Fibroblast of peridontal ligament (primary cell): ENCODE measurements at regions not wholly inside any gene's neighbourhood (a gene's known extent, or its start where the extent isn't known, plus 50 kb on each side); places are given as distances from the start of the nearest gene placed in this dataset.

ENCODE experiments used
- DNase-seq: peaks from one replicate; pipeline ENCODE4 v3.0.0-alpha.2; 2010; ENCODE audit errors: extremely low read depth

DNA sequence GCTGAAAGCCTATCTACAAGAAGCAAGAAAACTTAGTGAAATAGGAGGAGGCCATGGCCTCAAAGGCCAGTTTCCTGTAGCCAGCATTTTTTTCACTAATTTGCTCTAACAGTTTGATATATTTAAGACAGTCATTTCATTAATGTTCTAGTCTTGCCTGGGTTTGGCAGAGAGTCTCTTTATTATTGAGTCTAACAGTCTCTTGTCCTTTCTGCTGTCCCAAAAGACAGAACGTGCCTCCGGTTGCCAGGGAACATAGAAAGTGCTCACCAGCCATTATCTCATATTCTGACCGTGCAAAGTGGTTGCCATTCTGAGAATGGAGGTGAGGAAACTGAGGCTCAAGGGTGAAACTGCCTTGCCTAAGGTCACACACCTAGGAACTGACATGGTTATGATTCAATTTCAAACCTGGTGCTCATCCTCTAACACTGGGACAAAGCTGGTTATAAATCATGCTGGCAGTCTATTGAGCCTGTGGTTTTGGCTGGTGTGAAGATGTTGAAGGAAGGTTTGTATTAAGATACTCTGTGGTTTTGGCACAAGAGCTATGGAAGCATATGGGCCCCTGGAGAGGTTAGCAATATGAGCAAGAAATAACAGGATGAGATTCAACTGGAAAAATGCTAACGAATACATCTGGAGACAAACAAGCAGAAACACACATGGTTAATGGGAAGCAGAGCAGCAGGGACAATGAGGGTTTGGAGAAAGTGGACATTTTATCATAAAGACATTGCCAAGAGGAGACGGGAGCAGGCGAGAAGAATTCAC, 903.3 kb upstream of the KLHL29 start:
- no peak for DNase-seq

DNA sequence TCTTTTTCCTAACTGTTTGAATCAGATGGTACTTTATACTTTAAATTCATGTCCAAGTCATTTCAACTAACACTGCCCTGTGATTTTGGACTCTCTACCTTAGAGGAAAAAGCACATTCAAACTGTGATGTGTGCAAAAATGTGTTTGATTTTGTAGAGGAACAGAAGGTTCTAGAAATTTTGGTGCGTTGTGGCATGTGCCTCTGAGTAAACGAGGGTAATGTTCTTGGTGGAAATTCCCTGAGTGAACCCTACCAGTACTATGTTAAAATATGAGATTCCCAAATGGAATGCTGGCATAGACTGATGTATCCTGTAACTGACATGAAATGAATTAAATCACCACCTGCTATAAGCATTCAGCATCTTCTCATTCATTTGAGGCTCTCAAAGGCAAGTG, 901.9 kb upstream of the KLHL29 start:
- no peak for DNase-seq

DNA sequence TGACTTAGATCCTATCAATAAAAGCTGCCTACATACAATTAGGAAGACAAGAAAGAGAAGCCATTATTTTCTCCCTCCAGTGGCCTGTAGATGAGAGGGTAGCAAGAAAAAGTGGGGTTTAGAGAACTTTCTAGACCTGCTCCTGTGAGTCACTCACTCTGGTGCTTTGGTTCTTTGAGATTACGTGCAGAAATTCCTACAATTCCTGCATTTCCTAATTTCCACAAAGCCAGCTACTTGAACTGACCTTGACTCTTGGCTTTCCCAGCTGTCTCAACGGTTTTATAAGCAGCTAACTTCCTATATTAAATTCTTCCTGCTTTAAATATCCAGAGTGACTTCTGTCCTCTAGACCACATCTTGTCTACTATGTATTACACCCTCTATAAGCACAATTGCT, 899.5 kb upstream of the KLHL29 start:
- DNase-seq, result no peak

DNA sequence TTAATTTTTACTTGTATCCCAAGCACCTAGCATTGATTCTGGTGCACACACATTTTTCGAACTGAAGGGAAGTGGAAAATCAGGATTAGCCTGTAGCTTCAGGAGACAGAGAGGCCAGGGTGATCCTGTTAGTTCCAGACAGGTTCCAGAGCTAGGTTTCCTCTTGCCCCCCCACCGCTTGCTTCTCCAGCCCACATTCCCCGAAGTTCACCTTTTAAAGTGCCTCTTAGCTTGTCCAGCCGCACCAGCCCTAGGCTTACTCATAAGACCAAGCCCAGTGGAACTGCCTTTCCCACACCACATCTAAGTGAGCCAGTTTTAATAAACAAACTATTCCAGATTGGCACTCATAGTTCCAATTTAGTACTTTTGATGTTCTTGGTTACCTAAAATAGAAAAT, 898.6 kb upstream of the KLHL29 start:
- DNase-seq, result no peak

DNA sequence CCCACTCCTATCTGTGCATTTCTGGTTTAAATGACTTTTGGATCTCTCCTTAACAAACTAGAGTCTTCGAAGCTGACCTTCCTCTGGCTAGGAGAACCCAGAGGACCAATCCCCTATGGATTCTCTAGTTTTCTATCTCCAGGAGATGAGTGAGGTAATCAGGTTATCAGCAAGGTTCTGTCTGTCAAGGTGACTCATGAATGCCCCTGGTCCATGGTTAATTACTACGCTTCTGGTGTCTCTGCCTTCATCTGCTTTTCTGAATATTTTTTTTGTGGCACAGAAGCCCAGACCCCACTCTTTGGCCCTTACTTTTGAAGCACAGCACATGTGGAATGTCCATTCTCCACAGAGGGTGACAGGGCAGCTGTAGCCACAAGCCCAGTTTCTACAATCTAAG, 897.9 kb upstream of the KLHL29 start:
- DNase-seq, result no peak

DNA sequence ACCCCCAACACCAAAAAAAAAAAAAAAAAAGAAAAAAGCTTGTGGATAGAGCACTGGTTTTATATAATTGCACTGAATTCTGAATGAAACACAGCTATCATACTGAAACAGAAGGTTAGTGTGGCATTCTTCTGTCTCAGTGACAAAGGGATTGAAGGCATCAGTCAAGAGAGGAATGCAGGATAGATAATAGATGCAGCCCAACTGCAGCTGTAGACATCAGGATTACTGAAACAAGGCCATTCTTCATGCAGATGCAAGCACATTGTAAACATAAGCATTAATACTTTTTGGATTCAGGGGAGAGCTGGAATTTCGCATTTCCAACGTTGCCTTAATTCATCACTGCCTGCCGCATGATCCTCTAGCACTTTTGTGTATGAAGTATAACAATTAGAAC, 897.4 kb upstream of the KLHL29 start:
- no peak for DNase-seq

DNA sequence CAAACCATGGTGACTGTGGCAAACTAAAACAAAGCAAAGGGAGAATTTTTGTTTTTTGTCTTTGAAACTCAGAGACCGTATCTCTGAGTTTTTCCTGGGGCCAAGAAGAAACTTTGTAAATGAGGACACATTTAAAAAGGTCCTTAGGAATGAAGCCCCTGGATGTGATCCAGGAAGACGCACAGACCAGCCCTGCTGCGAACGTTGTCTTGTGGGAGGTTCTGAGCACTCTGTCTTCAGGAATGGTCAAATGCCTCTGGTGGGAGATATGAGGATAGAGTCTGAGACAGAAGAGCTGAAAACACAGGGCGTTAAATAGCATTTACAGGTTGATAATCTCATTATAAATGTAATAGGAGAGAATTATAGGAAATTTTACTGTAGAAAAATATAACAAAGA, 893.5 kb upstream of the KLHL29 start:
- DNase-seq, result no peak

DNA sequence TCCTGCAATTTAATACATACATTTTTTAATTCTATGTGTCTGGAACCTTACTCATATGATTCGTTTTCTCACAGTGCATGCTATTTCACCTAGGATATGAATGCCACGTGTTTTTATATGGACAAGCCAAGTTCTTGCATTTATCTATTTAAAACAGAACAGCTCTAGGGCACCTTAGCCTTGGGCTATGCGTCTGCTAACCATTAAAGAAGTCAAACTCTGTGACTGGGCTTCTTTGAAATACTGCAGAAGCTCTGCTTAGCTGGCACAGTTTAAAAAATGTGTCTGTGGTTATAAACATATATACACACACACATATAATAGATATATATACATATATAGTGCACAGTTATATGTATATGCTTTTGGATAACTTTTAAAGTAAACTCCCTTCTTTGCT, 890.8 kb upstream of the KLHL29 start:
- no peak for DNase-seq

DNA sequence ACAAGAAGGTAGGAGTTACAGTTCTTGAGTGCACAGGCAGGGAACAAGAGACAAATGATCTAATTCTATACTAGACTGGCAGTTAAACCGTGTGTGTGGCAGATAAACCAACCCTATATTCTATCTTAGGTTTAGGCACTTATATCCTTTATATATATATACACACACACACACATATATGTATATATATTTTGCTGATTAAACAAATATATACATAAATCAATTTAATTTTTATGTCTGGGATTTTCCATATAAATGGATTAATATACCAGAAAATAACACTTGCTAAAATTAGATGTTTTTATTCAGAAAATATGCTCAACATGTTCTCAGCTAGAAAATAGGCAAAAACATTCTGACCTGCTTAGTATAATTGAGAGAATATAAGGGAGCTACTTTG, 887.9 kb upstream of the KLHL29 start:
- no peak for DNase-seq

DNA sequence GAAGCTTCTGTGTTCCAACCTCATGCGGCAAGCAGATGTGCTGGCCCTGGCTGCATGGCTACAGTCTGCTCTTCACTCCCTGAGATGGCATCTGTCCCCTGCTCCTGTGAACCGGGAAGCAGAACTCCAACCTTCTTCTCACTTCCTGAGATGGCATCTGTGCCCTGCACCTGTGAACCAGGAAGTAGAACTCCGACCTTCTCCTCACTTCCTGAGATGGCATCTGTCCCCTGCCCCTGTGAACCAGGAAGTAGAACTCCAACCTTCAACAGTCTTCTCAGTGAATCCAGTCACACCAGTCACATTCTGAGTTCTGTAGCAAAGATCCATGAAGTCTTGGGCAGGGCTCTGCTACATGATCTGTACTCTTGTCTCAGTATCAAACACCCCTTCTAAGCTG, 887.2 kb upstream of the KLHL29 start:
- no peak for DNase-seq

DNA sequence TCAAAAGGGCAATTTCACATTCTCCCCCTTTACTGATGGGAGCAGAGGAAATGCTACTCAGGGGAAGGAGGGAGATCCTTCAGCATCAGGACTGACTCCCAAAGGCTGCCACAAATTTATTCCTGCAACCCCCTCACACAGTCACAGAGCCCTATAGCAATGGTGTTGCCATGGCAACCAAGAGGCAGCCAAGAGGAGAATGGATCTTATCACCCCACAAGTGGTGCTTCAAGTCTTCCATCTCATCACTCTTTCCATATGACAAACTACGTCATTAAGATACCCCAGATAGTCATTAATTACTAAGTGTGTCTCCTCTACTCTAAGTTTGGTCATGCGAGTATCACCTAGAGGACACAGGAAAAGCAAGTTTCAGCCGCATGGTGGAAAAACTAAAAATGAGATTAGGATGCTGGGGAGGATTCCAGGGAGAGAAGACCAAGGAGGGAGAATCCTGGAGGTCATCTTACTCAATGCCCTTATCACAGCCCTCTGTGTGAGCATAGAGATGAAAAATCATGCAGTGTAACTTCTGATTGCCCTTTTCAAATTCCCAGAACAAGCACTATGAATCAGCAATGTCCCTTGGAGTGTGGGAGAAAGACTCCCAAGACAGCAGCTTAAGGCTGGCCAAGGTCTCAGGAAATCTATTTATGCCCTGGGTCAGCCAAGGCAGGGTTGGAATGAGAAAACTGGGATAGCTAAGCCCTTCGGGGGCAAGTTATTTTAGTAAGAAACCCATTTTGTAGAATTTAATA, 885.7 kb upstream of the KLHL29 start:
- DNase-seq, result no peak

DNA sequence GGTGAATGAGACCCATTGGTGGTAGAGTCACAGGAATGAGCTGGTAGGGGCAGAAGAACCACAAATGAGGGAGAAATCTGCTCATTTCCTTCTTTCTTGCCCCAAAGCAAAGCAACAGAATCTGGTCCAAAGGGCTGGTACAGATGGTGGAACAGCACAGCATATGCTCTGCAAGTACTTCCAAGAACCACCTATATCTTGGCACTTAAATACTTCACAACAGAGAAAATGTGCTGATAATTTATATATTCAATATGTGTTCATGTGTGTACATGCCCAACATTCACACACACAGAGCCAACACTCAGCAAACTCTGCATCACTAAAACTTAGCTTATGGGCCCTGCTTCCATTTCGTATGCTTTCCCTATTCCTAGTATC, 884.4 kb upstream of the KLHL29 start:
- DNase-seq, result no peak

DNA sequence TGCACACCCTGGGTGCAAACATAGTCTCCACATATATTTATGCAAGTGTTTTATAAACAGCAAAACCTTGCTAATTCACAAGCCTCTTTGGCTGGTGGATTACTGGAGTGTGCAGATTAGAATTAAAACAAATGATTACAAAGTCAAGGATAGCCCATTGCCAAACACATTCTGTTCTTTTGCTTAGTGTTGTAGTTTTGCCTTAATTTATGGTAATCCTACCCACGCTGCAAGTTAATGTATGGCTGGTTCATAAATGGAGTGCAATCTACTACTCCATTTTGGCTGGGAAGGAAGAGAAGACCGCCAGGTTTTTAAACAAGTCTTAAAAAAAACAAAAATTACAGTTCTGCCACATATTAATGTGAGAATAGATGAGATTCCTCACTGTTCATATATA, 883.1 kb upstream of the KLHL29 start:
- no peak for DNase-seq

DNA sequence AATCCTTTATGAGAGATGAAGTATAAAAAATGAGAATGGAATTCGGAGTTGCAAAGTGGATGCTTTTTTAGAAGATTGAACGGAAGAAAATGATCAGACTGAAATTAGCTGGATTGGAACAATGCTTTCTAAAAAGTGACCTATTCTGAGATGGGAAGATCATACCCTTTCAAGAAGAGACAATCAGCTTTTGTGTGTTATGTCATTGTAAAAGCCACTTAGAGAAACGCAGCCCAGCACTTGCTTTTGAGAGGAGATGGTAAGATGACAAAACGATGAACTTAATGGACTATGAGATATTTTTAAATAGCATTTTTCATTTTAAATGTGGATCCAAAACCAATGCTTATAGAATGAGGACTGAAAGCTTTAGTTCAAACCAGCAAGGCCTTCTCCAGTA, 871.4 kb upstream of the KLHL29 start:
- no peak for DNase-seq

DNA sequence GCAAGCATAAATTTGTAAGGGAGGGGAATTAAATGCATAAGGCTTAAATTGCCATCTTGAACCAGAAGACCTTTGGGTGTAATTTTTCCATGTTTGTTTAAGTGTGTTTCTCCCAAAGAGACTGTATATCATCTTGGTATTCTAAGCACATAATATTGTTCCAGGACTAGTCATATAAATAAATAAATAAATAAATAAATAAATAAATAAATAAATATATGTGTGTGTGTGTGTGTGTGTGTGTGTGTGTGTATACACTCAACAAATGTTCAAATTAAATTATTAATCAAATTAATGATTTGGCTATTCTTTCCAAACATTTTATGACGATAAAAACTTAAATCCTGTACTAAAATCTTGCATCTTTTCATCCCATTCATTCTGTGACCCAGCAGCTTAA, 867.8 kb upstream of the KLHL29 start:
- no peak for DNase-seq

DNA sequence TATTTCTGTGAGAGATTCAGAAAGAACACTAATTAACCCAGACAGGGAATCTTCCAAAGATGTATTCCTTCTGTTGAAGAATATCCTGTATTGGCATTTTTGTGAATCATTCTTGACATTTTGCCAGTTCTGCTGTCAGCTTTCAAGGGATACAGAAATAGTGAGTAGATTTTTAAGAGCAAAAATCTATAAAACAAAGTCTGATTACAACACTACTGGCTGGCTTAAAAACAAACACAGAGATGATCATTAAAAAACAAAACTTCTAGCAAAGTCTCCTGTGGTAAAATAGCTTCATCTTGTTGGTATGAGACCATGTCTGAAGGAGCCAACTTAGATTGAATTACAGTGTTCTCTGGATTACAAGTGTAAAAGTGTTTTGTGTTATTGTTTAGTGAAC, 866.3 kb upstream of the KLHL29 start:
- DNase-seq, result no peak

DNA sequence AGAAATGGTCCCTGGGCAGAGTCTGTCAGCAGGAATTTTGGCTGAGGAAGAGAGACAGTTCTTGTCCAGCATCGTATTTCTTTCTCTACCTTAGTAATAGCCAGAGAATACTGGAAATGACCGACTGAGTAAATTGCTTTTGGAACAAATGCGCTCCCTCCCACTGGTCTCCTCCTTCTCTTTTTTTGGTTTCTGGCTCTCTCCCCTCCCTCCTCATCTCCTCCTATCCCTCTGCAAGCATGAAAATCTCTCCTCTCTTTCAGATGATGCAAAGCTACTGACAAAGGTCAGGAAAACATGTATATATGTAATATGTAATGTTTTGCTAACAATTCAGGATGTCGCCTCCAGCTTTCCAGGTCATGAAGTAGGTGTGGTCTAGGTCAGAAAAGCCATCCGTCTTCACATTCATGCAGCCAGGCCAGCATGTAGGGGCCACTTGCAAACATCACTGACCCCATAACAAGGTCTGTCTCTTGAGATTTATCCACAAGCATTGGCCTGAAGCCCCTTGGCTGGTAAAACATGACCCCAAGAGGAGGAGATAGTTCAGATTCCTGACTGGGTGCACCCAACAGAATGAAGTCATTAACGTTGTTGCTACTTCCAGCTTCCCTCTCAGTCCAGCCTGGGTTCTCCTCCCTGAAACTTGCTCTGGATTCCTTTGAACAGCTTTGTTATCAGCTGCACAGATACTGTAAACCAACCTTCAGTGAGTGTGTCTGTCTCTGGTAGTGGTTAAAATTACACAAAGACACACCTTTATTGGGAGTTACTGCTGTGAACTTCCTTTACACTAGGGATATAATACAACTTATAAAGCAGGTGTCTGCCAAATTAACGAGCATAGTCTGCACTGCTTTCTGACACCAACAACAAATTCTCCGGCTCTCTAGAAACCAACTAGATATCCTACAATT, 864.4 kb upstream of the KLHL29 start:
- DNase-seq, result no peak

DNA sequence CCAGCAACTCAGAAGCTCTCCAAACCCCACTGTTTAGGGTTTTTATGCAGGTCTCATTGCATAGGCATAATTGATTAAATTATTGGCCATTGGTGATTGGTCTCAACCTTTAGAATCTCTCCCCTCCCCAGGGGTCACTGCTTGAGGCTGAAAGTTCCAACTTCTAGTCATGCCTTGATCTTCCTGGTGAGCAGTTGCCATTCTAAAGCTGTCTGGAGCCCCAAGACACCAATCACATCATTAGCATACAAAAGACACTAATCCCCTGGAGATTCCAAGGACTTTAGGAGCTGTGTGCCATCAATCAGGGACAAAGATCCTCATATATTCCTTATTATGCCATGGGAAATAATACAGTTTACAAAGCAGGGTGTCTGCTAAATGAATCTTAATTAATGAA, 863.4 kb upstream of the KLHL29 start:
- DNase-seq, result no peak

DNA sequence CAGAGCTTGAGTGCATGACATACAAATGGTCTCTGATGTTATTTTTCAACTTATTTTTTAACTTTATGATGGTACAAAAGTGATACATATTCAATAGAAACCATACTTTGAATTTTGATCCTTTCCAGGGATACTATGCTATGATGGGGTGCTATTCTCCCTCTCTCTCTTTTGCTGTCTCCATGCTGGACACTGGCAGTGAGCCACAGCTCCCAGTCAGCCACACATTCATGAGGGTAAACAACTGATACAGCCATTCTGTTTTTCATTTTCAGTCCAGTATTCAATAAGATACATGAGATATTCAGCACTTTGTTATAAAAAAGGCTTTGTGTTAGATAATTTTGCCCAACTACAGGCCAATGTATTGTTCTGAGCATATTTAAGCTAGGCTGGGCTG, 859.3 kb upstream of the KLHL29 start:
- no peak for DNase-seq

DNA sequence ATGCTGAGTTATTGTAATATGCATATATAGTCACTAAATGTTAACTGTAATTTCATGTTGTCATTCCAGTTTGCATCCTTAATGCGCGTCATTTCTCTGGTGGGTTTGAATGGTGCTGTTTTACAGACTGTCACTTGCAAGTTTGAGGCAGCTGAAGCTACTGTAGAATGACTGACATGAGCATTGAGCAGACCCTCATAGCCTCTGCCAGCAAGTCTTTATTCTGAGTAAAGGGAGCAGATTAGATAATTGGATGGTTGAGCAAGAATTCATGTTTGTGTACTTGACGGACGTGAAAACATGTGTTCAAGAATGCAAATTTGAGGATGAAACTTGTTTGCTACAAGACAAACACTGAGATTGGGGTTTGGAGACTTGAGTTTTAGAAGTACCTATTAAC, 854.8 kb upstream of the KLHL29 start:
- DNase-seq, result no peak

DNA sequence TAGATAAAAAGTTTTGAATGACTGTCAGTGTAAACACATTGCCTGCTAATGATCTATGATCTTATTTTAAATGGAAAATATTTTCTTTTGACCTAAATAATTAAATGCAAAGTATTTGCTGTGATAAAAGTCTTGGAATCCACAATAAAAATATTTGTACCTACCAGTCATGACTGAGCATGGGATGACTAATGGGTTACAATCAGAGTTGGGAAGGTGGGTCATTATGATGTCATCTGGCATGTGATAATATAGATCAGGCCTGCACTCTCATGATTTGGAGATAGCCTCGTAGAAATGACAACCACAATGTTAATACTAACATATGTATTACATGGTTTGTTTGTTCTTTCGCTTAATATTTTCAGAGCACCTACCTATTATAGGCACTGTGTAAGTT, 848.8 kb upstream of the KLHL29 start:
- DNase-seq, result no peak

DNA sequence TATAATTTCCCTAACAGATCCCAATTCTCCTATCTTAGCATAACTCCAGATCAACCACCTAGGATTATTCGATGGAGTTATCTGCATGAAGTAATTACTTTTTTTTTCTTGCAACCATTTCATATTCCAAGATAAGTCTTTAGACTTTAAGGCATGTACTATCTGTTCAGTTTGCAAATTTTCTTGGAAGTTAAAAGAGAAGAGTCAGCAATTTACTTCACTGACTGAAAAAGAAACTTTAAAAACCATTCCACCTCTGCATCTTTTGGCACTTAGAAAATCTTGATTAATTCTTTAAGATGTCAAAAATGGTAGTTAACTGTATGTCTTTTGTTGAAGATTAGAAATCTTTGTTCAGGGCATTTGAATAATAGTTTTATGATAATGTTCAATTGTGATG, 830.5 kb upstream of the KLHL29 start:
- DNase-seq, result no peak

DNA sequence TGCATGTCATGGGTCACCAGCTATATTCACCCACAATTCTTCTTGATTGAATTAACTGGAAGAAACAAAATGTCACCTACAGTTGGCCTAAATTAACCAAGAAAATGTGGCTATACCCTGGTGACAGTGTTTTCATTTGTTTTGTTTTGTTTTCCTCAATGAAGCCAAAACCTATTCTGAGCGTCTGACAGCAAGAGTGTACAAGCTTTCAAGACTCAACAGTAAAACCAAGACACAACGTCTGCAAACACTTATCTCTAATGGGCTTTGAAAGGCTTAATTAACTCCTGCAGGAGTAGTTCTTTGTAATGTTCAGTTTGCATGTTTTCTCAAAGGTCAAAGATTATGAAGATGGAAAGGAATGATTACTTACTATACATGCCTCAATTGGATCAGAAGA, 827.6 kb upstream of the KLHL29 start:
- no peak for DNase-seq
